Liver (tissue), 7 donors: ENCODE measurements at regions not wholly inside any gene's neighbourhood (a gene's known extent, or its start where the extent isn't known, plus 50 kb on each side); places are given as distances from the start of the nearest gene placed in this dataset.

Source experiments
- DNase-seq: peaks from one replicate; pipeline ENCODE4 v3.0.0-alpha.2; 2017; ENCODE audit warnings: low spot score
- H3K27ac ChIP-seq, 2 donors: one replicate each; pipeline ENCODE4 v1.7.0; 2013; ENCODE audit warnings: inconsistent platforms in 2 of 2, low read length in 2 of 2, control low read depth in 1 of 2, low read depth in 1 of 2, mild to moderate bottlenecking in 1 of 2
- H3K27me3 ChIP-seq, 4 donors: one replicate each; pipeline versions ENCODE4 v1.6.1 to v1.7.0; 2013; ENCODE audit warnings: low read length in 3 of 4, inconsistent platforms in 1 of 4, mild to moderate bottlenecking in 1 of 4, moderate library complexity in 1 of 4; ENCODE audit not compliant: control insufficient read depth in 4 of 4, insufficient read depth in 4 of 4
- H3K36me3 ChIP-seq, 4 donors: one replicate each; pipeline versions ENCODE4 v1.6.1 to v1.7.0; 2013; ENCODE audit warnings: low read length in 3 of 4, mild to moderate bottlenecking in 3 of 4, low read depth in 1 of 4, moderate library complexity in 1 of 4; ENCODE audit not compliant: control insufficient read depth in 4 of 4, insufficient read depth in 3 of 4
- H3K4me1 ChIP-seq, 4 donors: one replicate each; pipeline versions ENCODE4 v1.6.1 to v1.7.0; 2013; ENCODE audit warnings: low read length in 3 of 4, mild to moderate bottlenecking in 3 of 4, moderate library complexity in 1 of 4; ENCODE audit not compliant: control insufficient read depth in 4 of 4, insufficient read depth in 4 of 4
- H3K4me3 ChIP-seq, 3 donors: one replicate each; pipeline versions ENCODE4 v1.6.1 to v1.7.0; 2013; ENCODE audit warnings: low read length in 3 of 3, control low read depth in 1 of 3, low read depth in 1 of 3, mild to moderate bottlenecking in 1 of 3
- H3K9ac ChIP-seq, 2 donors: one replicate each; pipeline ENCODE4 v1.7.0; 2013; ENCODE audit warnings: low read length in 2 of 2, mild to moderate bottlenecking in 2 of 2, moderate library complexity in 2 of 2, control low read depth in 1 of 2, low read depth in 1 of 2
- H3K9me3 ChIP-seq, 4 donors: one replicate each; pipeline versions ENCODE4 v1.6.1 to v1.7.0; 2013; ENCODE audit warnings: low read length in 3 of 4; ENCODE audit not compliant: control insufficient read depth in 4 of 4
- ATF3 ChIP-seq: IDR thresholded peaks from 2 replicates; pipeline ENCODE4 v1.6.1; 2016; ENCODE audit warnings: antibody characterized with exemption
- CTCF ChIP-seq: fragments of 150-350 bp; IDR thresholded peaks from 2 replicates; pipeline ENCODE4 v1.5.1; 2017; ENCODE audit warnings: improper control_type of control experiment, low read depth, low read length; ENCODE audit not compliant: missing input control
- EGR1 ChIP-seq, 2 donors: IDR thresholded peaks; 2 replicates each; pipeline ENCODE4 v1.6.1; 2016 to 2018; ENCODE audit warnings: antibody characterized with exemption in 2 of 2, low read depth in 2 of 2
- FOXA1 ChIP-seq: IDR thresholded peaks from 2 replicates; pipeline ENCODE4 v1.6.1; 2016; ENCODE audit warnings: antibody characterized with exemption
- FOXA2 ChIP-seq: IDR thresholded peaks from 2 replicates; pipeline ENCODE4 v1.6.1; 2016; ENCODE audit warnings: antibody characterized with exemption
- GABPA ChIP-seq, 2 donors: IDR thresholded peaks in 1 of 2; conservative IDR thresholded peaks in 1 of 2; 2 replicates each; pipeline ENCODE4 v1.6.1; 2016; ENCODE audit warnings: antibody characterized with exemption in 2 of 2, mild to moderate bottlenecking in 1 of 2, moderate library complexity in 1 of 2
- HNF4A ChIP-seq, 2 donors: conservative IDR thresholded peaks; 2 replicates each; pipeline ENCODE4 v1.6.1; 2016; ENCODE audit warnings: antibody characterized with exemption in 2 of 2, mild to moderate bottlenecking in 2 of 2
- HNF4G ChIP-seq: IDR thresholded peaks from 2 replicates; pipeline ENCODE4 v1.6.1; 2016; ENCODE audit warnings: antibody characterized with exemption
- JUND ChIP-seq, 2 donors: IDR thresholded peaks; 2 replicates each; pipeline ENCODE4 v1.6.1; 2016; ENCODE audit warnings: antibody characterized with exemption in 2 of 2
- MAX ChIP-seq: IDR thresholded peaks from 2 replicates; pipeline ENCODE4 v1.6.1; 2016; ENCODE audit warnings: antibody characterized with exemption
- NR2F2 ChIP-seq: IDR thresholded peaks from 2 replicates; pipeline ENCODE4 v1.6.1; 2016; ENCODE audit warnings: antibody characterized with exemption
- RAD21 ChIP-seq, 2 donors: IDR thresholded peaks; 2 replicates each; pipeline ENCODE4 v1.6.1; 2016; ENCODE audit warnings: antibody characterized with exemption in 2 of 2, mild to moderate bottlenecking in 2 of 2
- REST ChIP-seq: IDR thresholded peaks from 2 replicates; pipeline ENCODE4 v1.6.1; 2016; ENCODE audit warnings: antibody characterized with exemption, mild to moderate bottlenecking
- RXRA ChIP-seq, 2 donors: IDR thresholded peaks; 2 replicates each; pipeline ENCODE4 v1.6.1; 2017 to 2018; ENCODE audit warnings: antibody characterized with exemption in 2 of 2, mild to moderate bottlenecking in 1 of 2
- SP1 ChIP-seq: IDR thresholded peaks from 2 replicates; pipeline ENCODE4 v1.6.1; 2018; ENCODE audit warnings: antibody characterized with exemption, mild to moderate bottlenecking
- TAF1 ChIP-seq: conservative IDR thresholded peaks from 2 replicates; pipeline ENCODE4 v1.6.1; 2016; ENCODE audit warnings: antibody characterized with exemption, mild to moderate bottlenecking
- YY1 ChIP-seq: IDR thresholded peaks from 2 replicates; pipeline ENCODE4 v1.6.1; 2016; ENCODE audit warnings: antibody characterized with exemption, mild to moderate bottlenecking
- ZBTB33 ChIP-seq: IDR thresholded peaks from 2 replicates; pipeline ENCODE4 v1.6.1; 2016; ENCODE audit warnings: antibody characterized with exemption
- donor health status: healthy.
- donor health status: healthy.
- donor health status: healthy.
- donor health status: healthy.

- no peak for TF ChIP-seq REST
- no peak for TF ChIP-seq ATF3
- TF ChIP-seq HNF4A (conservative IDR thresholded peaks at IDR 0.05): no peak
Measured at GRCh38 chr21:40947713-40948112, 100.8 kb upstream of the DSCAM start (continued).

DNA sequence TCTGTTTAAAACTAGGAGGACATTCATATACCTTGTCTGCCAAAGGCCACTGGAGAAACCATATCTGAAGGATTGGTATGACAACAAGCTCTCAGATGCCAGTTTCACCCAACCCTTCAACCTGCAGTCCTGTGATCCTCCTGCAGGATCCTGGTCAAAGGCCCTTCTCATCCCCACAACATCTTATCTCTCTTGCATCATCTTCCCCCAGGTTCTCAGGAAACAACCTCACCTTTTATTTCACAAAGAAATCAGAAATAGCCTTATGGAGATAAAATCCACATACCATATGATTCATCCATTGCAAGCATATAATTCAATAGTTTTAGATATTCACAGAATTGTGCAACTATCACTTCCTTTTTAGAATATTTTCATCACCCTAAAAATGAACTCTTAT lies 104.0 kb upstream of the DSCAM start:
- Histone ChIP-seq H3K9ac (no peak overlapping the region), H3K27ac (no peak overlapping the region), H3K4me3 (no peak overlapping the region), H3K9me3 (no peaks in the 10 kb centered on the region), H3K4me1 (no peaks in the 10 kb centered on the region), H3K27me3 (no peaks in the 10 kb centered on the region), H3K36me3 (no peaks in the 10 kb centered on the region)
- no peak for DNase-seq
- TF ChIP-seq FOXA1: no peak
- no peak for TF ChIP-seq JUND (IDR thresholded peaks at IDR 0.05)
- no peak for TF ChIP-seq ZBTB33
- TF ChIP-seq NR2F2: no peak
- no peak for TF ChIP-seq CTCF
- no peak for TF ChIP-seq YY1
- no peak for TF ChIP-seq FOXA2
- TF ChIP-seq EGR1 (IDR thresholded peaks at IDR 0.05; ENCODE audit: low read depth in 2 of 2): no peak
- TF ChIP-seq RAD21 (IDR thresholded peaks at IDR 0.05): no peak
- no peak for TF ChIP-seq SP1
- TF ChIP-seq REST: no peak
- TF ChIP-seq RXRA (IDR thresholded peaks at IDR 0.05): no peak
- no peak for TF ChIP-seq MAX
- no peak for TF ChIP-seq HNF4G
- TF ChIP-seq GABPA (IDR thresholded peaks at IDR 0.05 in 1 of 2, conservative IDR thresholded peaks at IDR 0.05 in 1 of 2): no peak
- TF ChIP-seq TAF1: no peak
- no peak for TF ChIP-seq ATF3
